DMS153 treated with DMSO at 0.1 percent for 48 hours (cell line): ENCODE measurements at regions not wholly inside any gene's neighbourhood (a gene's known extent, or its start where the extent isn't known, plus 50 kb on each side); places are given as distances from the start of the nearest gene placed in this dataset.

Experiments used
- DNase-seq: peaks from one replicate; lab custom pipeline; 2025; ENCODE audit not compliant: unreplicated experiment; lab: John Stamatoyannopoulos, UW

DNA sequence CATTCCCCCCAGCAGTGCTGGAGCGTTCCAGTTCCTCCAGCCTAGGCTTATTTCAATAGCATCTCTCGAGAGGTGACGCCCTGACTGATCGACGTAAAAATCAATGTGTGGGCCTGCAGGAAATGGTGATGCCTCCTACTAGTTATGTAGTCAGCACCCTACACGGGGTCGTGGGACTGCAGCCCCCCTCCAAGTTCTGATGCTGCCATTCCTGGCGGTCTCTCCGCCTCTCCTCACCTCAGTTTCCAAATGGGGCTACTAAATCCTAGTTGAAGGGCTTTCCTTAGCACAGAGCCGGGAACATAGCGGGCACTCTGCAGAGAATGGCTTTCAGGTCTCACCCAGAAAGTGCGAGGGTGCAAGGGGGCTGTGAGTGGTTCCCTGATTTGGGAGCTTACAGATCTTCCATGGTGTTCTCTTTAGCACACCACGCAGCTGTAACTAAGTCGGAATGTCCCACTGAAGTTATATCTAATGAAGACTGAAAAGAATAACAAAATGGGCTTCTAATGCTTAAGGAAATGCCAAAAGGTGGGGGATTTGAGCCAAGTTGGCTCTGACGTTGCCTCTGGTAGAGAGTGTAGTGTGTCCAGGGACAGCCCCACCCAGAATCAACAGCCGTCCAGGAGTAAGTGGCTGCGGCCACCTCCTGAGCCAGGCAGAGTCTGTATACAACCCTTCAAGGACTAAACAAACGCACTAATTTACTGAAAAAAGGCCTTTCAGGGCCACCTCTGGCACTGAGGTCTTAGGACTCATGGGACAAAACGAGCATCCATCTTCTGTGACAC is 299.7 kb upstream of the FOXF1 start:
- no peak for DNase-seq

DNA sequence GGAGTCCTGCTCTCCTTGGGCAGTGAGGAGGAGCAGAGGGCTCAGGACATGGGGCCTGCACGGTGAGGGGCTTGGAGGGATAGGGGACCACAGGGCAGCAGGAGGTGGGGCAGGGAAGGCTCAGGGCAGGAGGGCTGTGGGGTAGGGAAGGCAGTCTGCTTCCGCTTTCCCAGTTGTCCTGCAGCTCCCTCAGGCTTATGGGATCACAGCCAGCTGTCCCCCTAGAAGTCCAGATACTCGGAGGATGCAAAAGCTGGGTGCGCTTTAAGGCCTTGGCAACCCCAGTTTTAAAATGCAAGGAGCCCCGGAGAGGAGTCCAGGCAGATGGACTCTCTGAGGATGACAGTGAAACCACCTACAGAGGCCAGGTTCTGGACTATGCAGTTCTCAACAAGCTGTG is 299.1 kb upstream of the FOXF1 start:
- DNase-seq, result no peak

DNA sequence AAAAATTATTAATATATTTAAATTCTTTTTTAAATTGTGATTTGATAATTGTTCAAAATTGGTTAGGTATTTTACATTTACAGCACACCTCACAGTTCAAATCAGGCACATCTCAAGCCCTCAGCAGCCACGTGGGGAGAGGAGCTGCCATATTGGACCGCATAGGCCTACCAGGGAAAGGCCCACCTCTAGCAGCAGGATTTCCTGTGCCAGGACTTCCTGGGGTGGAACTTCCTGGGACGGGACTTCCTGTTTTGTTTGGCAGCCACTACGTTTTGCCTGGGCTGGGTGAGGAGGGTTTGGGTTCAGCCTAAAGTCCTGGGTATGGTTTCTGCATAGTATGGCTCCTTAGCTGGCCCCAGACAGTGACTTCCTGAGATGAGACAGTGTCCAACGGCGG is 298.5 kb upstream of the FOXF1 start:
- no peak for DNase-seq

DNA sequence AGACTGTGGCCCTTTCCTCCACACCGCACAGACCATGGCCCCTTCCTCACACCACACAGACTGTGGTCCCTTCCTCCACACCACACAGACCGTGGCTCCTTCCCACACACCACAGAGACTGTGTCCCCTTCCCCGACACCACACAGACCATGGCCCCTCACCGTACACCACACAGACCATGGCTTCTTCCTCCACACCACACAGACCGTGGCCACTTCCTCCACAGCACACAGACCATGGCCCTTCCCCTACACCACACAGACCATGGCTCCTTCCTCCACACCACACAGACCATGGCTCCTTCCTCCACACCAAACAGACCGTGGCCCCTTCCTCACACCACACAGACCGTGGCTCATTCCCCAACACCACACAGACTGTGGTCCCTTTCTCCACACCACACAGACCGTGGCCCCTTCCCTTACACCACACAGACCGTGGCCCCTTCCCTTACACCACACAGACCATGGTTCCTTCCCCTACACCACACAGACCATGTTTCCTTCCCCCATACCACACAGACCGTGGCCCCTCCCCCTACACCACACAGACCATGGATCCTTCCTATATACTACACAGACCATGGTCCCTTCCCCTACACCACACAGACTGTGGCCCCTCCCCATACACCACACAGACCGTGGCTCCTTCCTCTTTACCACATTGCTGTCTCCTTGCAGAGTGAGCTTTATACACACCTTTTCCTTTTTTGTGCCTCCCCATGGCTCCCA is 297.5 kb upstream of the FOXF1 start:
- DNase-seq, result no peak

DNA sequence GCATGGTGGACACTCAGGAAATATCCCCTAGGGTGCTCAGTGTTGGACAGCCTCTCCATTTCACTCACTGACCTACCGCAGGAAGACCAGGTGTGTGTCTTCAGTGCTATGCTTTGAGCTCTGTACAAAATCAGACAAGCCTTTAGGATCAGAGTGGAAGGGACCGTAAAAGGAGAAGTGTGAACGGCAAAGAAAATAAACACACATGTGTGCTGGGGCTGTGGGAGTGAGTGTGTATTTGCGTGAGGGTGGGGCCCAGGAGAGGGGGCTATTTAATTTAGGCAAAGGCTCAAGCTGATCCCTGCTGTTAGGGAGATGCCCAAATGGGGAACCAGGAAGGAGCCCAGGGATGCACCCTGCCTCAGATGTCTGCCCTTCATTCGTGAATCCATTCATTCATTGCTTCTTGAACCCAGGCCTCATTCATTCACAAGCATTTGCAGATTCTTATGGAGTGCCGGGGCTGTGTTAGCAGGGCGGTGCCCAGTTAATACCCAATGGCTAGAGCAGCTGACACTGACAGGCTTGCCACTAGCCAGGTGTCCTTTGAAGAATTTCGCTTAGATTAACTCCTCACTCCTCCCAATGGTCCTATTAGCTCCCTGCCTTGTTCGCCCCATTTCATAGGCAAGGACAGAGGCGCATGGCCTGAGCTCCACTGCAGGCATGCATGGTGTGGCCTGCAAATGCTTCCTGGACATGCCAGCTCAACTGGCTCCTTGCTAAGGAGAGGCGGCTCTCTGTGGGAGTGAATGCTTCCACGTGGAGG is 296.7 kb upstream of the FOXF1 start:
- DNase-seq, result no peak

DNA sequence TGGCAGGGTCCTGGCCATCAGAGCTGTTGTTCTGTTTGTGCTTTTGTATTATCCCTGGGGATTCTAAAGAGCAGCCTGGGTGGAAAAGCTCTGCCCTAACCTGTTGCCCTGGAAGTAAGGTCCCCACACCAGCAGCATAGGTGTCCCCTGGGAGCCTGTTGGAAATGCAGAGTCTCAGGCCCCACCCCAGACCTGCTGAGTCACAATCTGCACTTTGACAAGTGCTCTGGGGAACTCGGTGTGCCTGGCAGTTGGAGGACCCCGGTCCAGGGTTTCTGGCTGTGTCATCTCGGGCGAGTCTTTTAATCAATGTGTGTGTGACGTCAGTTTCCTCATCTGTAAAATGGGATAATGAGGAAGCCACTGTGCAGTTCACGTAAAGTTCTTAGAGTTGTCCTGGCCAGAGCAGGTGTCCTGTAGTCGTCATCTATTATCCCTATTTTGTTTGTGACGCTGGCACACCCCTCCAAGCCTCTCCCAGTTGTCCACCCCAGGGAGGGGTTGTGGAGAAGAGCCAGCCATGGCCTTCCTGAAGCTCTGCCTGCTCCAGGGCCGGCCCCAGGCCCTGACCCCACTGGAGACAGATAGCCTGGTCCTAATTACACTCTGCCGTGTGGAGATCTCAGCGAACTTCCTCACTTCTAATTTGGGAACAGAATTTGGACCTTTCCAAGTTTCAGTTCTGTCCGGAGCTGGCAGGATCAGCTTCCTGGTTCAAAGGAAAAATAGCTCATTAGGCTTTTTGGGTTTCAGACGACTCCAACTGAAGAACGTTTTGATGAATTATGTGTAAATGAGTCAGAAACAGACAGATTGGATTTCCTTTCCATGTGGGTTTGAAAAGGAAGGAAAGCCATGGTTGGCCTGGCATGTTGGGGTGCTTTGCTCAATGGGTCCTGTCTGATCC is 295.7 kb upstream of the FOXF1 start:
- DNase-seq, result no peak

DNA sequence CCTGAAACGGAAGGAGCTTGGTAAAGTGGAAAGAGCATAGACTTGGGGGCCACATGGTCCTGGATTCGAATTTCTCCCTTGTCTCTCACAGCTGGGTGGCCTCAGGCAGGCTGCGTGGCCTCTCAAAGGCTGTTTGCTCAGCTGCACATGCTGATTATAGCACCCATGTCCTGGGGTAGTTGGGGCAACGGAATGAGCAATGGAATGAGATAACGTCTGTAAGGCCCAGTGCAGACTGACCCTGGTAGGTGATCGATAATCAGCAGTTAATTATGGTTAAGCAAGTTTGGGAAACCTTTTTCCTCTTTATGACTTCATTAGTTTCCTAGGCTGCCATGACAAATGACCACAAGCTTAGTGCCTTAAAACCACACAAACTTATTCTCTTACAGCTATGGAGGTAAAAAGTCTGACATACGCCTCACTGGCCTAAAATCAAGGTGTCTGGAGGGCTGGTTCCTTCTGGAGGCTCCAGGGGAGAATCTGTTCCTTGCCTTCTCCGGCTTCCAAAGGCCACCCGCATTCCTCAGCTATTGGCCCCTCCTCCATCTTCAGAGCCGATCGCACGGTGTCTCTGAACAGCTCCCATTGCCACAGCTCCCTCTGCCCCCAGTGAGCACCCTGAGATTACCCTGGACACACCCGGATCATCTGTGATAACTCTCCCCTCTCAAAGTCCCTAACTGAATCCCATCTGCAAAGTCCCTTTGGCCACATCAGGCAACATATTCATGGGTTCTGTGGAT is 294.9 kb upstream of the FOXF1 start:
- no peak for DNase-seq

DNA sequence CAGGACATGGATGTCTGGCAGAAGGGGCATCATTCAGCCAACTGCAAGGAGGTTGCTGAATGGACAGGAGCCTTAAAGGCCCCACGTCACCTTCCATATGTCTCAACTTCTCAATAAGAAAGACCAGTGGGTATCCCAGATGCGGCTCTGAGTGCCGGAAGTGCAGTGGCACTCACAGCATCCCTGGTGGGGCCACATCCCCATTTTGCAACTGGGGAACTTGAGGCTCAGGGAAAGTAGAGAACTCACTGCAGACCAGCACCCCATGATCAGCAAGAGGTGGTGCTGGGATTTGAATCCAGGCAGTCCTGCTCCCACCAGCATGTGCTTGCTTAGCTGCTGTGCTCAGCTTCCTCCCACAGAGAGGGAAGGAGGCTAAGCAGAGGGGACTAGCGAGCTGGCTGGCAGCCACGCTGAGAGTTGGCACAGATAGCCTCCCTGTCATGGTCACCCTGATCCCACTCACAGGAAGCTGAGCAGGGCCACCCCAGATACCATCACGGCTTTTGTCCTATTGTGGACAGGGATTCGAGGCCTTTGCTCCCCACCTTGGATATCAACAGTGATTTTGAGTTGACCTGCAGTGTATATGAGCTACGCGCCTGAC is 294.2 kb upstream of the FOXF1 start:
- DNase-seq, result no peak

DNA sequence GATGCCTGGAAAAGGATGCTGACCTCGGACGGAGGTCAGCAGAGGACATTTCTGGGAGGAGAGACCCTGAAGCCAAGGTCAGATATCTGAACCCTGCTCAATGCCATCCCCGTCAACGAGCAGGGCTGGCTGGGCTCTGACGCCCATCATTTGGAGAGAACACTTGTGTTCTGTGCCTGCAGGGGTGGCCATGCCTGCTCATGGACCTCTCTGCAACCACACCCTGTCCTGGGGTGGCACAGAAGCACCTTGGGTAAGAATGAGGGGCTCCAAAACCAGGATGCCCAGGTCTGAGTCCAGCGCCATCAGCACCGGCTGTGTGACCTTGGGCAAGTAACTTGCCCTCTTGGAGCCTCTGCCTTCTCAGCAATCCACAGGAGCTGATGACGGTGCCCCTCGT is 293.7 kb upstream of the FOXF1 start:
- DNase-seq, result no peak

DNA sequence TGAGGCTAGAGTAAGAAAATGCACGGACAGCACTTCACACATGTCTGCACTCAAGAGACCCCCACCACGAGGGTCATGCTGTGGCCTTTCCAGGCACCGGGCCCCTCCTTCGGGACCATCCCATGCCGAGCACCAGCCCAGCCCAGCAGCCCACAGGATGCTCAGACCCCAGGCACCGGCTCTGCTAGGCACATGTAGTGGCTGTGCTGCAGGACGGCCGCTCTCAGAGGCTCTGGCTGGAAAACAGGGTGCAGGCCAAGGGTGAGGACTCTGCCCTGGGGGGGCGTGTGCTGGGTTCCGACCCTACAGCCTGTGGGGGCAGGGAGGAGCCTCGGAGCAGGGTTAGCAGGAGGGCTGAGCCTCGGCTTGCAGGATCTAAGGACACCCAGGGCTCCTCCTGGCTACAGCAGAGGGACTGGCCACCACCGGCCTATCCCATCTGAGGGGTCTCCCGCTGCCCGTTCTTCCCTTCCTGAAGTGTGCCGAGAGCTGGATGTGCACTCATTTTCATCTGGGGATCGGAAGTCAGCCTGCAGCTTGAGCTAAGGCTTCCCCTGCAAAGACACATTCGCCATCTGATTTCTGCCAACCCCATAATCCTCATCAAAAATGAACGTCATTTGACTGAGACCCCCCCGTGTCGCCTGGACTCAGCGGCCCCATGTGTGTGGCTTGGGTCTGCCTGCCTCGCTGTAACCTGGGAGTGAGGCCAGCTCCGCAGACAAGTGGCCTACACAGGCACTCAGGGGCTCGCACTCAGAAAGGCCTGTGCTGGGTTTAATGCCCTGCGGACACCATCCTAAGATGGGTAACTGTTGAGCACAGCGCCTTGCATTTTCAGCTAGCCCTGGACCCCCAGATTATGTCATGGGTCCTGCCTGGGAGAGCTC is 293.1 kb upstream of the FOXF1 start:
- DNase-seq, result no peak

DNA sequence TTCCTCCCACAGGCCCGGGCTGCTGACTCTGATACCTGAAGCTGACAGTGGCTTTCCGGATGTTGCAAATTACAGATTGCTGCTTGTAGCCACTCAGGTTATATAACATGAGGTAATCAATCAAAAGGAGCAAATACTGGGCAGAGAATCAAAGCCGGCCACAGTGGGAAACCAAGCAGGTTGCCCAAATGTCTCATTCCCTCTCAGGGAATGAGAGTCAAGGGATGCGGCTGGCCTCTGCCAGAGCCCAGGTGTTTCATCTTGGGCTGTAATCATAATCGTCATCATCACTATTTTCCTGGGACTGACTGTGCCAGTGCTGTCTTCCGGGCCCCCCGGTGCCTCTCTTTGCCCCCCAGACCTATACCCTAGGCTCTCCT is 292.4 kb upstream of the FOXF1 start:
- DNase-seq, result no peak

DNA sequence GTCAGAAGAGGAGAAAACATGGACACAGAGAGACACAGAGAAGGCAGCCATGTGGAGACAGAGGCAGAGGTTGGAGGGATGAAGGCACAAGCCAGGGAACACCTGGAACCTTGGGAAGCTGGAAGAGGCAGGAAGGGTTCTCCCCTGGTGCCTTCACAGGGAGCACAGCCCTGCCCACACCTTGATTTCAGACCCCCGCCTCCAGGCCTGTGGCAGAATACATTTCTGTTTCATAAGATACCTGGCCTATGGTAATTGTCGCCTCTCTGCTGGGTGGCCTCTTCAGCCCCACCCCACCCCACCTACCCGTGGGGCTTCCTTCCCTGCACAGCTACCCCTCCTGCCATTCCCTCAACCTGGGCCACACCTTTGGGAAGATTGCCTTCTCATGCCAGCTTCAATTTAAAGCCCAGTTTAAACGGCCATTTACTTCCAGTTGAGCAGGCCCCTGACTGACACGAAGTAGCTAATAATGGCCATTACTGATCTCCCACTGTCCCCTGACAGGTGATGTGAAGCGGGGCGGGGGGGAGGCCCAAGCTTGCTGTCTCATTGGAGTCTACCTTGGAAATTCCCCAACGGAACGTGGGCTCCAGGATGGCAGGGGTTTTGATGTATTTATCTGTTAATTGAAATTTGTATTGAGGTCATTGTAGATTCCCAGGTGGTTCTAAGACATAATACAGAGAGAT is 291.7 kb upstream of the FOXF1 start:
- no peak for DNase-seq

DNA sequence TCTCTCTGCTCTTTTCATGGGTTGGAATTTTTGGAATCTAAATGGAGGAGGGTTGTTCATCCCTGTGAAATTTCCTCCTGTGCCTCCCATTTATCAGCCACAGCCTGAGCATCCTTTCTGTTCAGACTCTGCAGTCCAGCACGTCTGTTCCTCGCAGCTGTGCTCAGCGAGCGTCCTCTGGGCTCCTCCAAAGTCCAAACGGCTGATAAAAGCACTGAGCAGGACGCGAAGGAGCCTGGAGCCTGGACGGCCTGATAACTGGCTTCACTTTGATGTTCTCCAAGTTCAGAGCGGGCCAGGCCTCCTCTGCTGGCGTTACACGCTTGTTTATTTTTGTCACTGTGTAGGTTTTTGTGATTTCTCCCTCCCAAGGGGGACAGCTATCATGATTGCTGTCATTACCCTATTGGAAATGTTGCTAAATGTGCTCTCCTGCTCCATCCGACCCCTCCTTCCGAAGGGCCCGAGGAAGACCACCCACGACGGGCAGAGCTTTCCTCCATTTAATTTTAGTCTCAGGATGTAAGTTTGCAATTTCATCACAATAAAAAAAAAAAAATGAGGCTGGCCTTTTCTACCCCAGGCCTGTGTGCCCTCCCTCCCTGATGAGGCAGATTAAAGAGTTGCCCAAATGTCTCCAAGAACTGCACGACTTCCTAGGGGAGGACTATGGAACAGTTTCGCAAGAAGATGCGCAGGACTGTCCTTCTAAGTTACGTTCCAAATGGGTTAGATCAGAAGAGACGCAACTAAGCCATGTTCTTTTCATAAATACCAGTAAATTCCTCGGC is 290.5 kb upstream of the FOXF1 start:
- no peak for DNase-seq

DNA sequence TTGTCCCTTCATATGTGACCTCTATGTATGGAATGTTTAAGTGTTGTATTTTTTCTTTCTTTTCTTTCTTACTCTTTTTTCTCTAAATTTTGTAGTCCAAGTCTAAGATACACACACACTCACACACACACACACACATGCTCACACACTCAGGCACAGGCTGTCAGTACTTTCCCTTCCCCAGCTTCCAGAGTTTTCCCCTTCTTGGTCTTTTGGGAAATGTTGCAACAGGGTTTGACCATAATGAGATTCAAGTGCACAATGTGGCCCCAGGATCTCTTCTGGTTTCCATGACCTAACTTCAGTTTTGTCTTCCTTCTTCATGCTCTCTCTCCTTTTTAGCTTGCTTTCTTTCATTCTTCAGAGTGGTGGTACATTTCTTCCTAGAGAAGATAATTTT is 289.8 kb upstream of the FOXF1 start:
- no peak for DNase-seq

DNA sequence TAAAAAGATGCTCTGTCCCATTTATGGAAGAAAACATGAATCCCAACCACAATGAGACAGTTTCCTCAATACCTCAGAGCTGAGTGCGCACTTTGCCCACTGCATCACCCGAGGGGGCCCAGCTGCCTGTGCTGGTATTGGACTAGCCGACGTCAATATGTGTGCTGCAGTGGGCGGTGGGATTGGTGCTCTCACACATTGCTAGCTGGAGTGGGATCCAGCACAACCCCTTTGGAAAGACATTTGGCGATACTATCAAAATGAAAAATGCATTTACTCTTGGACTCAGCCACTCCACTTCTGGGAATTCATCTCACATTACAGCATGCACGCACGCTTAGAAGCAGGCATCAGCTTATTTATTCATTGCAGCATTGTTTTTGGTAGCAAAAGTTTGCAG is 289.2 kb upstream of the FOXF1 start:
- DNase-seq, result no peak

DNA sequence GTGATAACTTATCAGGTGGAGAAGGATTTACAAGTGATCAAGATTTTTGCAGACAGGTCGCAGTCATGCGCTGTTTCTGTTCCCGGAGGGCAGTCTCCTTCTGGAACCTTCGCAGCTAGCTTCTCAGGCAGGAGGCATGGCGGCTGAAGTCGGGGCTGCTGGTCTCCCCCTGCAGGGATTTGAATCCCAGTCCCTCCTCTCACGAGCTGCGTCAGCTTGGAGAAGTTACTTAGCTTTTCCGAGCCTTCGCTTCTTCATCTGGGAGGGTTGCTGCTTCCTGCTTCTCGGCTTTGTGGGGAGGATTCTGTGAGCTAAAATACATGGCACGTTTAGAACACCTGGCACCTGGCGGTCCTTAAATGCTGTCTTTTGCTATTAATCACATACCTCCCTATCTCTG is 287.8 kb upstream of the FOXF1 start:
- DNase-seq, result no peak

DNA sequence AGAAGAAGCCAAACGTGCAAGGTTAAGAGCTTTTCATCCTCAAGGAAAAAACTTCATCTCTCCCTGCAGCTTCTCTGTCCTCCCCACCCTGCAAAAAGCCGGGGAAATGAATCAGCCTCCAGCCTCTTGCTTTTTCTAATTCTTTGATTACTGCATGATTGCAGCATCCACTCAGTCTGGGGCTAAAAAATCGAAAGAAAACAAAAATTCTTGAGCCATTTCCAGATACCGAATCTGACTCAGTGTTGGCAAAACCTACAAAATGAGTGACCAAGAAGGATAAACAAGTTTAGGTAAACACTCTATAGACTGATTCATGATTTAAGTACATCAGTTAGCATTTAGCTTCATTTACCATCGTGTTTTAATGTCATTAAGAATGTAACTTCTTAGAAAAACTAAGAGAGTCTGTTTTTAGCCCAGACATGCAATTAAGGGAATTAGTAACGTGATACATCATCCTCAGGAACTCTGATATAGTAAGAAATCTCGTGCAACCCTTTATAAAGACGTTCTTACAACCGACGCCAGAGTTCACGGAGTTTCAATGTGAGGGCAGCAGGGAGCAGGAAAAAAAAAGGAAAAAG is 287.3 kb upstream of the FOXF1 start:
- DNase-seq, result no peak
